NCI-H2171 (cell line): ENCODE measurements at regions not wholly inside any gene's neighbourhood (a gene's known extent, or its start where the extent isn't known, plus 50 kb on each side); places are given as distances from the start of the nearest gene placed in this dataset.

ENCODE experiments used
- DNase-seq: peaks from one replicate; lab custom pipeline; 2025; lab: John Stamatoyannopoulos, UW

- no peak for DNase-seq
Measured at GRCh38 chr3:18079062-18079461, 336.6 kb upstream of the TBC1D5 start.

GRCh38 chr3:18077128-18077840 is 334.9 kb upstream of the TBC1D5 start:
- DNase-seq, result no peak

GRCh38 chr3:18076301-18076700 is 333.9 kb upstream of the TBC1D5 start:
- no peak for DNase-seq

DNA sequence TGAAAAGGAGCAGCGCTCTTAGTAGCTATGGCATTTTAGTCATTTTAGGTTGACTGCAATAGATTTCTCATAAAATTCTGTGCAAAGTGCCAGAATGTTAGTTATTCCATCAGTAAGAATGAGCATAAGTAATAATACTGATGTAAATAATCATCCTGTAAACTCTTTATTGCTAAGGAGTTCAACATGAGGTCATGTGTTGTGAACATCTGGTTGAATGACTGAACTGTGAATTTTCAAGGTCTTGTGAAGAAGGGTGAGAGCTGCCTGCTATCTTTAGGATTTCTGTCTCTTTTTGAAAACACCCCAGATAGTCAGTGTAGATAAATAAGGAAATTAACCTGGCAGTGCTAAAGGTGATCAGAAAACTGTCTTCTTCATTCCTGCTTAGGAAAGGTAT is 333.4 kb upstream of the TBC1D5 start:
- DNase-seq, result no peak

DNA sequence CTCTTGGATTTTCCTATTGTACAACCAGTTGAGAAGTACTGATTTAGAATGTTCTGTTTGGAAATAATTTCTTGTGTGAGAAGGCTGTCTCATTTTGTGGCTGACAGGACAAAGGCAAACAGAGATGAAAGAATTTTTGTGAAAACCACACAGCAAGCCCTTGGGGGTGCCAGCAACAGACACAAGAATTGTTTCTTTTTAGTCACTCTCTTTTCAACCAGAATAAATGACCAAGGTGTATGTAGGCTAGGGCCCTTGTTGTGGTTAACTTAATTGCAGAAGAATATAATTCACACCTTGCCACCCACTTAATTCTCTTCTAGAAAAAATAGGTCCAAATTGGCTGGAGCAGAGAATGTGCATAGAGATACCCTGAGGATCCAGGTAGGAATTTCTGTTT is 329.4 kb upstream of the TBC1D5 start:
- DNase-seq, result no peak

- DNase-seq, result no peak
Measured at GRCh38 chr3:18070944-18071343, 328.5 kb upstream of the TBC1D5 start.

GRCh38 chr3:18070231-18070630 is 327.8 kb upstream of the TBC1D5 start:
- no peak for DNase-seq

- no peak for DNase-seq
Measured at GRCh38 chr3:18069568-18069967, 327.1 kb upstream of the TBC1D5 start.

GRCh38 chr3:18066899-18067582 is 324.6 kb upstream of the TBC1D5 start:
- DNase-seq, result no peak

- DNase-seq, result no peak
Measured at GRCh38 chr3:18064586-18064985, 322.2 kb upstream of the TBC1D5 start.

DNA sequence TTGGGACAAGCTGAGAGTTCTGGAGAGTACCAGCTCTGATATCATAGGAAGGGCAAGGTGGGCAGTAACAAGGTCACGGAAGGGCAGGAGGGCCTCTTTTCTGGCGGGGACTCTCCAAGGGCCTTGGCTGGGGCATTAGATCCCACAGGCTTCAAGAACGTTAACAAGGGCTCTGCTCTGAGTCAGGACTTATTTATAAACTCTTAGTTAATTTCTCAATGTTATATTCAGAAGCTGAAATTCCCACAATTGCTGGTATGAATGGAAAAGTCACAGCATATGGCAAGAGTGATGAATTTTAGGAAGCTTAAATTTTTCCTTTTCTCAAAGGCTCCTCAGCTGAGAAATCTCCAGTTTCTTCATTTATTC is 320.2 kb upstream of the TBC1D5 start:
- no peak for DNase-seq

GRCh38 chr3:18061737-18062656 is 319.6 kb upstream of the TBC1D5 start:
- DNase-seq, result no peak

GRCh38 chr3:18058666-18059065 is 316.2 kb upstream of the TBC1D5 start:
- DNase-seq, result no peak

DNA sequence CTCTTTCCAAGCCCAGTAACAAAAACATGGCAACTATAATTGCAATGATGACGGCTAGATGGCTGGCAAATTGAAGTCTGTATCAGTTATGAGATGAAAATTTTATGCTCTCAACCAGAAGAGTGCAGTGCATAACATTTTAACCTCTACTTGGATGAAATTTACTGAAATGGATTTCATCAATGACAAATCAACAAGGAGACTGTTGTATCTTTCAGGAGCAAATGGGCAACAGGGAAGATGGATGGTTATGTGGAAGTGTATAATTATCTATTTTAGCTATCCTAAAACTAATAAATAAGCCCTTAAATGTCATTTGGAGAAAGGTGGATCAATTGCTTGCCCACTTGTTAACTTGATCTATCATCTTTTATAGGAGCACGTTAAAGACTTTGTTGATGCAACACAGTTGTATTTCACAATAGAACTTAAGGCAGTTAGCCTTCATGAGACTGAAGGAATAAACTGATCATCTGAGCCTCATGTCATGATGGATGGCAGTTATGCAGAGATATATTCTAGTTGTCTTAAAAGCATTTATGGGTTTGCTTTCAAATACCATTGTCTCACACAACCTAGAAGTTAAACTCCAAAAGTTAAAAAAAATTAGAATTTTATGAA is 315.1 kb upstream of the TBC1D5 start:
- DNase-seq, result no peak

- DNase-seq, result no peak
Measured at GRCh38 chr3:18054625-18055024, 312.2 kb upstream of the TBC1D5 start.

- DNase-seq, result no peak
Measured at GRCh38 chr3:18051306-18051705, 308.9 kb upstream of the TBC1D5 start.

DNA sequence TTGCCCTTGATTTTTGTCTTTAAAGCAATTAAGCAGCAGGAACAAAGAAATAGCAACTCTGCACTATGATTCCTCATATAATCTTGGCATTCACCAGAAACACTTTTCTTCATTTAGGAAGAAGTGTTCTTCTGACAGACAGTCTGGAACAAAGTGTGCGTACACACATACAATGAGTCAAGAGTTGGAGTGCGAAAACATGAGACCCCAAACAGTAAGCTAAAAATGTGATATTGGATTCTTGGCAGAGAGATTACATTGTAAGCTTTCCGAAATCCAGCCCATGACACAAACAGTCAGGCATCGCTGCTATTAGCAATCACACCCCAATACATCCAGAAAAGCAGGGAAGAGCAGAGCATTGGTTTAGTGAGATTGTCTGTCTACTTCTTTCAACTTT is 306.7 kb upstream of the TBC1D5 start:
- no peak for DNase-seq

DNA sequence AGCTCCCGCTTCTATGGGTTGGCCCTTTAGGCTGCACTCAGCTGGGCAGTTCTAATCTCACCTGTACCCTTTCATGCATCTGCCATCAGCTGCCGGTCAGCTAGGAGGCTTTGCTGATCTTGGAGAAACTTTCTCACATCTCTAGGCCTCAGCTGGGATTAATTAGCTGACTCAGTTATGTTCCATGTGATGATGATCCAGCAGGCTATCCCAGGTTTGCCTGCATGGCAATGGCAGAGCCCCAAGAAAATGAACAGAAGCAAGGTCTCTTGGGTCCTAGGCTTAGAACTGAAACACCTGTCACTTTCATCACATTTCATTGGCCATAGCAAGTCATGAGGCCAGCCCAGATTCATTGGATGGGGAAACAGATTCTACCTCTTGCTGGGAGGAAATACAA is 304.6 kb upstream of the TBC1D5 start:
- DNase-seq, result no peak

- no peak for DNase-seq
Measured at GRCh38 chr3:18046131-18046915, 303.9 kb upstream of the TBC1D5 start.

DNA sequence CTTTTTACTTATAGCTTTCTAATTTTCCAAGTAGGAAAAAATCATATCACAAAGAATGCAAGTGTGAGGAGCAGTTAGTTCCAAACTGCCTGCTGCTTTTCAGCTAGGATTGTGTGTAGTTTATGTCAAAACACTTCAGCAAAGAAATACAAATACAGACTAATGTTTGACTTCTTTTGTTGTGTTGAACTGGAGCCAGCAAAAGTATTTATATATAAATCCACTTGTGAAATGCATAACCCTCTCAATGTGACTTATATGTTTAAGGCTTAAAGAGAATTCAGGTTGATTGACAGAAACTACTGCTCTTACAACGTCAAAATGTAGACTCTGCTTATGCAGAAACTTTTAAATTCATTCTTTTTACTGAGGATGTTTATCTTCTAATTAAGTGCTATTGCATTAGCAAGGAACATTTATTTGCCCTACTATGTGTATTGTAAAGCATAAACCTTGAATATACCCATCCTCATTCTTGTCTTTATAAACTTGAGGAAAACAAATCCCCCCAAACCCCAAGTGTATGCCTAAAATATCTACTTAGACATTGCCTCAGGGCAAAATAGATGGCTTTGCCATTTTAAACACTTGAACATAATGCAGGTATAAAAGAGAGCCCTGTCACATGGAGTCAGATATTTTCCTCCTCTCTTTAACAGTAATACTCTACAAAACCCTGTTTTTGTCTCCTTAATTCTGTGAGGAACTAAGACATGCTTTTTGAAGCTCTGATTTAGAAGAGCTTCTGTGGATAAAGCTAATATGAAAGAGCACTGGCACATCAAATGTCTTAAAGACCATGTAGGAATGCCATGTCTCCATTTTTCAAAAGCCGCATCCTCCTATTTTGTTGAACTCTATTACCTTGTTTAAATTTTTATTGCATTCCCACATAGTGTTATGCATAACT is 302.8 kb upstream of the TBC1D5 start:
- DNase-seq, result no peak

DNA sequence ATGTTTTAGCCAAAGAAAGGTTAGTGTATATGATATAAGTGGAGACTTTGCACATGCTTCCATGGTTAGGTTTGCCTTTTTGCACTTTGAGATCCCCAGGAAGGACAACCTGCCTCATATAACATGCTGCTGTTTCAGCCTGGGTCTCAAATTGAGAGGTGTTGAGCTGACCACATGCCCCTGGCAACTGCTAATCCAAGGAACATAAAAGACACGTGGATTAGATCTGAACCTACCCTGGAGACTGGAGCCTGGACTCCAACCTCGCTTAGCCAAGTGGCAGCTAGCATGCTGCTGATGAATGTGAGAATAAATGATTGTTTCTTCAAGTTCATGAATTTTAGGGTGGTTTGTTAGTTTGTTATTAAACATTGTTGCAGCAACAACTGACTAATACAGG is 301.8 kb upstream of the TBC1D5 start:
- DNase-seq, result no peak
